Right atrium auricular region (tissue), 2 donors: ENCODE measurements at regions not wholly inside any gene's neighbourhood (a gene's known extent, or its start where the extent isn't known, plus 50 kb on each side); places are given as distances from the start of the nearest gene placed in this dataset.
"Not testable (repeated sequence)": the region's sequence is repeated elsewhere in the genome, so short reads cannot be mapped to it uniquely, and the experiment has no call there.

Experiments used
- DNase-seq: peaks from one replicate; pipeline ENCODE4 v3.0.0-alpha.2; 2019; ENCODE audit warnings: low spot score
- H3K27ac ChIP-seq, 2 donors: fragments of 200-600 bp; sonication (generic); 1 replicate in 1 of 2; 2 replicates in 1 of 2; pipeline ENCODE4 v1.5.1; 2016 to 2019
- H3K27me3 ChIP-seq, 2 donors: fragments of 200-600 bp; sonication (generic); one replicate each; pipeline versions ENCODE4 v1.5.1 to v1.6.0; 2017 to 2019
- H3K36me3 ChIP-seq: fragments of 200-600 bp; sonication (generic); one replicate; pipeline ENCODE4 v1.5.1; 2016
- H3K4me1 ChIP-seq, 2 donors: fragments of 200-600 bp; sonication (generic); one replicate each; pipeline versions ENCODE4 v1.5.1 to v1.6.0; 2017 to 2019
- H3K4me3 ChIP-seq, 2 donors: fragments of 200-600 bp; sonication (generic); 1 replicate in 1 of 2; 2 replicates in 1 of 2; pipeline ENCODE4 v1.5.1; 2017 to 2019; ENCODE audit warnings: mild to moderate bottlenecking in 1 of 2, moderate library complexity in 1 of 2
- H3K9me3 ChIP-seq, 2 donors: fragments of 200-600 bp; sonication (generic); one replicate each; pipeline ENCODE4 v1.5.1; 2019
- CTCF ChIP-seq, 2 donors: fragments of 200-600 bp; sonication (generic); IDR thresholded peaks; one replicate each; pipeline ENCODE4 v1.5.1; 2019; ENCODE audit warnings: antibody characterized with exemption in 2 of 2

GRCh38 chr13:47687577-47687976 is 313.5 kb downstream of the SUCLA2 start:
- Histone ChIP-seq H3K4me3 (no peak overlapping the region), H3K9me3 (no peaks in the 10 kb centered on the region), H3K27ac (no peak overlapping the region), H3K4me1 (no peaks in the 10 kb centered on the region), H3K36me3 (no peaks in the 10 kb centered on the region), H3K27me3 (no peaks in the 10 kb centered on the region)
- no peak for DNase-seq
- no peak for TF ChIP-seq CTCF (IDR thresholded peaks at IDR 0.05)

- H3K9me3 ChIP-seq, H3K27ac ChIP-seq, H3K27me3 ChIP-seq: not testable (repeated sequence)
These were observed 315.9 kb downstream of the SUCLA2 start for GRCh38 chr13:47685156-47685555.

GRCh38 chr13:47680748-47681147 is 320.3 kb downstream of the SUCLA2 start:
- Histone ChIP-seq H3K36me3 (no peaks in the 10 kb centered on the region), H3K9me3 (no peaks in the 10 kb centered on the region)
- no peak for DNase-seq

More at GRCh38 chr13:47685156-47685555, 315.9 kb downstream of the SUCLA2 start:
- not testable (repeated sequence) for H3K36me3 ChIP-seq, DNase-seq, H3K4me3 ChIP-seq, H3K4me1 ChIP-seq

GRCh38 chr13:47679401-47679800 is 321.7 kb downstream of the SUCLA2 start:
- no peak for TF ChIP-seq CTCF (IDR thresholded peaks at IDR 0.05)
- Histone ChIP-seq H3K27ac (no peak overlapping the region), H3K4me1 (no peaks in the 10 kb centered on the region), H3K27me3 (no peaks in the 10 kb centered on the region), H3K9me3 (no peaks in the 10 kb centered on the region), H3K4me3 (no peak overlapping the region), H3K36me3 (no peaks in the 10 kb centered on the region)
- DNase-seq = no peak

More at GRCh38 chr13:47680748-47681147, 320.3 kb downstream of the SUCLA2 start:
- H3K27me3 ChIP-seq = no peaks in the 10 kb centered on the region
- no peaks in the 10 kb centered on the region for H3K4me1 ChIP-seq
- no peak overlapping the region for H3K27ac ChIP-seq
- TF ChIP-seq CTCF (IDR thresholded peaks at IDR 0.05) = no peak
- H3K4me3 ChIP-seq = no peak overlapping the region

- Histone ChIP-seq H3K9me3 (no peaks in the 10 kb centered on the region), H3K27me3 (no peaks in the 10 kb centered on the region), H3K36me3 (no peaks in the 10 kb centered on the region), H3K27ac (no peak overlapping the region), H3K4me1 (peaks cover 0 to 3% of the 10 kb centered on the region in 2 donors), H3K4me3 (no peak overlapping the region)
- TF ChIP-seq CTCF (IDR thresholded peaks at IDR 0.05) = no peak
- DNase-seq = no peak
These were observed 322.7 kb downstream of the SUCLA2 start for GRCh38 chr13:47678201-47678968.

- Histone ChIP-seq H3K27me3 (no peaks in the 10 kb centered on the region), H3K36me3 (no peaks in the 10 kb centered on the region), H3K9me3 (no peaks in the 10 kb centered on the region), H3K4me3 (no peak overlapping the region), H3K27ac (no peak overlapping the region), H3K4me1 (peaks cover 0 to 14% of the 10 kb centered on the region in 2 donors)
- no peak for DNase-seq
- TF ChIP-seq CTCF (IDR thresholded peaks at IDR 0.05) = no peak
These were observed 325.2 kb downstream of the SUCLA2 start for GRCh38 chr13:47675871-47676270.
